ENCODE measurements at regions not wholly inside any gene's neighbourhood (a gene's known extent, or its start where the extent isn't known, plus 50 kb on each side); places are given as distances from the start of the nearest gene placed in this dataset.

DNA sequence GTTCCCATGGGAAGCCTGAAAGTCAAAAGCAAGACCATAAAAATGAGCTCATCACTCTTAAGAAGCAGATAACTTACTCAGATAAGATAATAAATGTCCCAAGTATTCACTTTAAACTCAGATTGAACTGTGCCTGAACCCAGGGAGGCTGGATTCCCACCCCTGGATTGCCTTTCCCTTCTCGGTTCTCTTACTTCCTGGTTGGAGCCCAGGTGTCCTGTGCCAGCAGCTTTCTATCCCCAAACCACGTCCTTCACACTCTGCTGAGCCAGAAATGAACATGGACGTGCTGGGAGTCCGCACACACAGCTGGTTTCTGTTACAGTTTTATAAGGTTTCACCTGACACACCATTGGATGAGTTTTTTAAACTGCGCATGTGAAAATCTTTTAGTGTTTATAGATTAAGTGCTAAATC lies 636.2 kb upstream of the IGFBP3 start:
- H3K4ac ChIP-seq (ENCODE audit: low read depth, low read length), result 0 out of 2 replicates have a peak overlapping the region, but pooled peaks have one; percentile 37
- 43% methylated on average over 1 of the region's 5 CpGs; no CpG with 5 or more reads in 1 of the 2 experiments for WGBS, 2 experiments (ENCODE audit: extremely low coverage in 2 of 2, insufficient read length in 1 of 2)
- peaks cover 7% of the 10 kb centered on the region; the same call in 1 of the 2 replicates for H3K9me1 ChIP-seq (ENCODE audit: insufficient read depth, low read length)
- H2BK20ac ChIP-seq (ENCODE audit: low read depth, low read length), result peak overlapping the region; percentile 71
- no peaks in the 10 kb centered on the region for H3K9me3 ChIP-seq (ENCODE audit: control insufficient read depth, insufficient read depth, low read length)
- in situ Hi-C loops (cut with MboI; ENCODE audit: low sequenced_read_pairs), result no loop called here
- peak overlapping the region; percentile 77 for H2AFZ ChIP-seq (replicated peaks; ENCODE audit: low read length, poor library complexity)
- ATAC-seq (ENCODE audit: low read depth) (no peak), DNase-seq (no peak)
- no peaks in the 10 kb centered on the region for H3K79me1 ChIP-seq (ENCODE audit: low read depth in 1 of 2, low read length in 2 of 2)
- POLR2A ChIA-PET (ENCODE audit: unreplicated experiment), result interaction anchor here (0.5 to 0.6 kb wide), 2 partner anchors 8 to 37 kb away, joined by 3 to 8 read pairs; no protein-coding TSS in a partner anchor
- no TSS peak for BruUV-seq (replicated peaks)
- H3K4me1 ChIP-seq (ENCODE audit: control insufficient read depth, insufficient read depth, low read length), result peaks cover 8% of the 10 kb centered on the region
- 0 out of 2 replicates have a peak overlapping the region, but pooled peaks have one; percentile 15 for H3K14ac ChIP-seq (replicated peaks; ENCODE audit: low read depth, low read length)
- H3K56ac ChIP-seq (ENCODE audit: extremely low read depth, insufficient read depth, low read length), result no peak overlapping the region
- dilution Hi-C loops (cut with HindIII; ENCODE audit: low sequenced_read_pairs, unreplicated experiment), result no loop called here
- H3K4me2 ChIP-seq (ENCODE audit: low read depth, low read length), result no peak overlapping the region
- H2BK15ac ChIP-seq (ENCODE audit: low read depth, low read length), result peak overlapping the region; percentile 21
- CTCF ChIA-PET, result no interaction called here
- H3K23ac ChIP-seq (ENCODE audit: low read depth, low read length), result no peak overlapping the region
- no peak overlapping the region for H3K4me3 ChIP-seq (ENCODE audit: insufficient read depth, low read depth, low read length)
- H2AK9ac ChIP-seq (replicated peaks; ENCODE audit: low read depth, low read length, poor library complexity), result no peak overlapping the region
- H3K36me3 ChIP-seq (ENCODE audit: control insufficient read depth, insufficient read depth, low read length), result no peaks in the 10 kb centered on the region
- H4K8ac ChIP-seq (ENCODE audit: low read depth in 2 of 2, low read length in 2 of 2), result peak overlapping the region in 1 of 2 experiments; percentile 48; a peak in 2 of 4 replicates
- peak overlapping the region; percentile 39 for H4K5ac ChIP-seq (ENCODE audit: low read depth, low read length)
- H2AK5ac ChIP-seq (ENCODE audit: low read depth, low read length), result peak overlapping the region; percentile 40
- H2BK120ac ChIP-seq (ENCODE audit: low read depth, low read length), result peak overlapping the region; percentile 63; the same call in 1 of the 2 replicates
- H2BK5ac ChIP-seq (ENCODE audit: low read depth, low read length, poor library complexity, severe bottlenecking), result no peak overlapping the region
- TF ChIP-seq CEBPB (IDR thresholded peaks at IDR 0.05; ENCODE audit: low read depth, low read length), result no peak
- TF ChIP-seq, protein P1, sequence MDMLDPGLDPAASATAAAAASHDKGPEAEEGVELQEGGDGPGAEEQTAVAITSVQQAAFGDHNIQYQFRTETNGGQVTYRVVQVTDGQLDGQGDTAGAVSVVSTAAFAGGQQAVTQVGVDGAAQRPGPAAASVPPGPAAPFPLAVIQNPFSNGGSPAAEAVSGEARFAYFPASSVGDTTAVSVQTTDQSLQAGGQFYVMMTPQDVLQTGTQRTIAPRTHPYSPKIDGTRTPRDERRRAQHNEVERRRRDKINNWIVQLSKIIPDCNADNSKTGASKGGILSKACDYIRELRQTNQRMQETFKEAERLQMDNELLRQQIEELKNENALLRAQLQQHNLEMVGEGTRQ (IDR thresholded peaks at IDR 0.05; ENCODE audit: low read depth, low read length), result no peak
- no peak for TF ChIP-seq MAFK (IDR thresholded peaks at IDR 0.05; ENCODE audit: low read depth, low read length)
- TF ChIP-seq, protein P2, sequence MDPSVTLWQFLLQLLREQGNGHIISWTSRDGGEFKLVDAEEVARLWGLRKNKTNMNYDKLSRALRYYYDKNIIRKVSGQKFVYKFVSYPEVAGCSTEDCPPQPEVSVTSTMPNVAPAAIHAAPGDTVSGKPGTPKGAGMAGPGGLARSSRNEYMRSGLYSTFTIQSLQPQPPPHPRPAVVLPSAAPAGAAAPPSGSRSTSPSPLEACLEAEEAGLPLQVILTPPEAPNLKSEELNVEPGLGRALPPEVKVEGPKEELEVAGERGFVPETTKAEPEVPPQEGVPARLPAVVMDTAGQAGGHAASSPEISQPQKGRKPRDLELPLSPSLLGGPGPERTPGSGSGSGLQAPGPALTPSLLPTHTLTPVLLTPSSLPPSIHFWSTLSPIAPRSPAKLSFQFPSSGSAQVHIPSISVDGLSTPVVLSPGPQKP (IDR thresholded peaks at IDR 0.05; ENCODE audit: borderline replicate concordance, low read depth, low read length), result no peak
- TF ChIP-seq POLR2A (IDR thresholded peaks at IDR 0.05; ENCODE audit: low read depth, low read length), result no peak
- no peak for TF ChIP-seq FOS (IDR thresholded peaks at IDR 0.05; ENCODE audit: low read depth, low read length)
- no peak for TF ChIP-seq CHD1 (IDR thresholded peaks at IDR 0.05; ENCODE audit: low read depth, low read length)
- TF ChIP-seq, protein P3, sequence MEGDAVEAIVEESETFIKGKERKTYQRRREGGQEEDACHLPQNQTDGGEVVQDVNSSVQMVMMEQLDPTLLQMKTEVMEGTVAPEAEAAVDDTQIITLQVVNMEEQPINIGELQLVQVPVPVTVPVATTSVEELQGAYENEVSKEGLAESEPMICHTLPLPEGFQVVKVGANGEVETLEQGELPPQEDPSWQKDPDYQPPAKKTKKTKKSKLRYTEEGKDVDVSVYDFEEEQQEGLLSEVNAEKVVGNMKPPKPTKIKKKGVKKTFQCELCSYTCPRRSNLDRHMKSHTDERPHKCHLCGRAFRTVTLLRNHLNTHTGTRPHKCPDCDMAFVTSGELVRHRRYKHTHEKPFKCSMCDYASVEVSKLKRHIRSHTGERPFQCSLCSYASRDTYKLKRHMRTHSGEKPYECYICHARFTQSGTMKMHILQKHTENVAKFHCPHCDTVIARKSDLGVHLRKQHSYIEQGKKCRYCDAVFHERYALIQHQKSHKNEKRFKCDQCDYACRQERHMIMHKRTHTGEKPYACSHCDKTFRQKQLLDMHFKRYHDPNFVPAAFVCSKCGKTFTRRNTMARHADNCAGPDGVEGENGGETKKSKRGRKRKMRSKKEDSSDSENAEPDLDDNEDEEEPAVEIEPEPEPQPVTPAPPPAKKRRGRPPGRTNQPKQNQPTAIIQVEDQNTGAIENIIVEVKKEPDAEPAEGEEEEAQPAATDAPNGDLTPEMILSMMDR (conservative IDR thresholded peaks at IDR 0.05; ENCODE audit: low read depth, low read length), result no peak
- TF ChIP-seq BHLHE40 (IDR thresholded peaks at IDR 0.05; ENCODE audit: low read depth, low read length), result no peak
- no peak for TF ChIP-seq RCOR1 (IDR thresholded peaks at IDR 0.05; ENCODE audit: insufficient replicate concordance, low read length)
- no peak for TF ChIP-seq RFX5 (IDR thresholded peaks at IDR 0.05; ENCODE audit: low read depth, low read length)
- no peak for TF ChIP-seq NFE2L2 (IDR thresholded peaks at IDR 0.05; ENCODE audit: low read depth, low read length)
- no peak for TF ChIP-seq RAD21 (IDR thresholded peaks at IDR 0.05; ENCODE audit: low read length)
- H4K20me1 ChIP-seq (ENCODE audit: insufficient read depth, low read length), result no peaks in the 10 kb centered on the region
- peak overlapping the region; percentile 50 for H4K91ac ChIP-seq (ENCODE audit: insufficient read depth, low read depth, low read length)
- intact Hi-C loops (cut with micrococcal nuclease), result no loop called here
- H3K18ac ChIP-seq (ENCODE audit: low read depth, low read length), result peak overlapping the region; percentile 89
- H3K27me3 ChIP-seq (ENCODE audit: control insufficient read depth, insufficient read depth, low read length), result no peaks in the 10 kb centered on the region
- H3K27ac ChIP-seq (ENCODE audit: insufficient read depth, low read length), result 0 out of 2 replicates have a peak overlapping the region, but pooled peaks have one; percentile 18
- H3K9ac ChIP-seq (ENCODE audit: low read depth, low read length), result no peak overlapping the region

Data from IMR-90 (cell line).